GM20431 (cell line): ENCODE measurements at regions not wholly inside any gene's neighbourhood (a gene's known extent, or its start where the extent isn't known, plus 50 kb on each side); places are given as distances from the start of the nearest gene placed in this dataset.

Experiments
- in situ Hi-C: fragments of 300-500 bp; cut with MseI, MboI; formaldehyde crosslinking; loops from one replicate; pipeline ENCODE4 v1.15.0; 2020; ENCODE audit warnings: low sequenced_read_pairs; ENCODE audit not compliant: unreplicated experiment

DNA sequence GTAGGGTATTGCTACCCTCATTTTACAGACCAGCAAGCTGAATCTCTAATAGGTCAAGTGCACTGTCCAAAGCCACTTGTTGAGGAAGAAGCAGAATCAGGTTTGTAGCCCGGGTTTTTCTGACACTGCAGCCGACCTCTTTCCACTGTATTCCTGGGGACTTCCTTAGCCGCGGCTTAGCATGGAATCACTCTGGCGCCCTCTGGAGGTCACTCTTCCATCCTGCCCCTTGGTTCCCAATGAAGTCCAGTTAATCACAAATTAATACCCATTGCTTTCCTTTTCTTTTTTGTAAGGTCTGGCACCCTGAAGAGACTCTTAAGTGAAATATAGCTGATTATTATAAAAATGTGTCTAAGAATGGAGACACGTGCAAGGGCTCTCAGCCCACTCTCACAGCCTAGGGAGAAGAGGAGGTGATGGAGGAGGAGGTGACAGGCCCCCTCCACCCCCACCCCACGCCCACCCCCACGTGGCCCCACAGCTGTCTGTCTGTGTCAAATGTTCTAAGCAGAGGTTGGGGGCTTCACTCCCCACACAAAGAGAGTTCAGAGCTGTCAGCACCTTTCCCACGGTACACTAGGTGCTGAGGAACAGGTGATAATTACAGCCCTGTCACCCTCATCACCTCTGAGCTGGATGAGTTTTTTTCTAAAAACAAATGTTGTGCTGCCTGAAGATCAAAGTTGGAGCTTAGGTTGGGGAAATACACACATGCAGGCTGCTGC lies 57.7 kb upstream of the DRD2 start:
- in situ Hi-C loops, result loop anchor here (10.0 kb wide), 1 partner anchor 228 kb away; no protein-coding TSS in a partner anchor

GRCh38 chr11:113531575-113532451 lies 56.6 kb upstream of the DRD2 start:
- in situ Hi-C loops, result loop anchor here (10.0 kb wide), 1 partner anchor 227 kb away; no protein-coding TSS in a partner anchor

- in situ Hi-C loops, result loop anchor here (10.0 kb wide), 1 partner anchor 226 kb away; no protein-coding TSS in a partner anchor
Observed at GRCh38 chr11:113531083-113531482, 55.9 kb upstream of the DRD2 start.

DNA sequence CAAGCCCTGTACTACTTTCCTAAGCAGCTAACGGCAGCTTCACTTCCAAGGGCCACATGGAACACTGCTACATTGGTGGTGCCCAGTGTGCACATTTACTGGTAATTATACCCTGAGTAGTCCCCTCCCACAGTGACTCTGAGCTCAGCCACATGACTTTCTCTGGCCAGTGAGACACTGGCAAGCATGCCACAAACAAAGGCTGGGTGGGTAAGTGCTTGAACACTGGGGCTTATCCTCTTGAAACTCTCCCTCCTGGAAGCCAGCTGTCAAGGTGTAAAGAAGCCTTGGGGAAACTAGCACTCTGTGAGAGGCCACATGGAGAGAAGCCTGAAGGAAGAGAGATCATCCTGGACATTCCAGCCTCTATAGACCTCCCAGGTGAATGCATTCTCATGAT lies 54.4 kb upstream of the DRD2 start:
- in situ Hi-C loops, result loop anchor here (10.0 kb wide), 1 partner anchor 225 kb away; no protein-coding TSS in a partner anchor

GRCh38 chr11:113528982-113529381 lies 53.8 kb upstream of the DRD2 start:
- in situ Hi-C loops, result no loop called here

DNA sequence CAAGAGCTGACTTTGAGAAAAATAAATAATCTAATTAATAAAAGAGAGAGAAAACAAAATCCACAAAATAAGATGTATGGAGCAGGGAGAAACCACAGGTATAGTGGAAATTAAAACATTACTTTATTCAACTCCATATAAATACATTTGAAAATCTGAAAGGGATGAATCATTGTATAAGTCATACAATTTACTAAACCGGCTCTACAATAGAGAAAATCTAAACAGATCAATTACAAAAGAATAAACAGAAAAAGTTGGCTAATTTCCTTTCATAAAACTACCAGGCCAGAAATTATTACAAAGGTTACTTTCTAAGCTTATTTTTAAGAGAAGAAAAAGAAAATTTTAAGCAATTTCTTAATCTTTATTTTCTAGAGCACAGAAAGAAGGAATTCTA lies 51.3 kb upstream of the DRD2 start:
- in situ Hi-C loops, result no loop called here
